Tibial artery (tissue), 4 donors: ENCODE measurements at regions not wholly inside any gene's neighbourhood (a gene's known extent, or its start where the extent isn't known, plus 50 kb on each side); places are given as distances from the start of the nearest gene placed in this dataset.

Experiments used
- DNase-seq, 2 donors: peaks; one replicate each; pipeline ENCODE4 v3.0.0-alpha.2; 2019
- H3K27ac ChIP-seq, 2 donors: fragments of 200-600 bp; sonication (generic) in 1 of 2; 1 replicate in 1 of 2; 2 replicates in 1 of 2; pipeline ENCODE4 v1.5.1; 2018 to 2019; ENCODE audit warnings: mild to moderate bottlenecking in 1 of 2
- H3K27me3 ChIP-seq, 2 donors: fragments of 200-600 bp; sonication (generic) in 1 of 2; one replicate each; pipeline versions ENCODE4 v1.5.1 to v1.6.0; 2016 to 2019
- H3K36me3 ChIP-seq, 3 donors: fragments of 200-600 bp; sonication (generic) in 2 of 3; one replicate each; pipeline ENCODE4 v1.5.1; 2016 to 2019; ENCODE audit warnings: mild to moderate bottlenecking in 2 of 3
- H3K4me1 ChIP-seq, 4 donors: fragments of 200-600 bp; sonication (generic) in 2 of 4; 1 replicate in 3 of 4; 2 replicates in 1 of 4; pipeline ENCODE4 v1.5.1; 2016 to 2019
- H3K4me3 ChIP-seq, 2 donors: fragments of 200-600 bp; sonication (generic) in 1 of 2; 1 replicate in 1 of 2; 2 replicates in 1 of 2; pipeline ENCODE4 v1.5.1; 2018 to 2019; ENCODE audit warnings: mild to moderate bottlenecking in 2 of 2
- H3K9me3 ChIP-seq, 3 donors: fragments of 200-600 bp; sonication (generic) in 1 of 3; one replicate each; pipeline ENCODE4 v1.5.1; 2016 to 2019
- CTCF ChIP-seq, 2 experiments: fragments of 200-600 bp in 1 of 2; fragments of 450-650 bp in 1 of 2; IDR thresholded peaks; one replicate each; pipeline ENCODE4 v1.5.1; 2017 to 2019; ENCODE audit warnings: antibody characterized with exemption in 2 of 2, mild to moderate bottlenecking in 1 of 2, moderate library complexity in 1 of 2
- intact Hi-C: fragments of 100-400 bp; cut with DNase I; formaldehyde crosslinking; loops from one replicate; pipeline ENCODE4 v1.15.0; 2023; ENCODE audit warnings: low total_unique reads

GRCh38 chr3:135440233-135440632, 525.3 kb upstream of the PPP2R3A start:
- H3K27me3 ChIP-seq, result no peaks in the 10 kb centered on the region
- no peaks in the 10 kb centered on the region for H3K36me3 ChIP-seq
- no peak for TF ChIP-seq CTCF (IDR thresholded peaks at IDR 0.05)
- H3K4me1 ChIP-seq, result no peaks in the 10 kb centered on the region
- intact Hi-C loops, result no loop called here
- no peak overlapping the region for H3K4me3 ChIP-seq
- H3K9me3 ChIP-seq, result no peaks in the 10 kb centered on the region
- DNase-seq, result no peak
- no peak overlapping the region for H3K27ac ChIP-seq

GRCh38 chr3:135440746-135441145, 524.8 kb upstream of the PPP2R3A start:
- Histone ChIP-seq H3K4me1 (no peaks in the 10 kb centered on the region), H3K36me3 (no peaks in the 10 kb centered on the region), H3K27me3 (no peaks in the 10 kb centered on the region), H3K9me3 (no peaks in the 10 kb centered on the region), H3K4me3 (no peak overlapping the region), H3K27ac (no peak overlapping the region)
- no peak for DNase-seq
- no peak for TF ChIP-seq CTCF (IDR thresholded peaks at IDR 0.05)
- intact Hi-C loops, result no loop called here

GRCh38 chr3:135444058-135444457, 521.5 kb upstream of the PPP2R3A start:
- no peak overlapping the region for H3K27ac ChIP-seq
- no peak for DNase-seq
- intact Hi-C loops, result no loop called here
- H3K36me3 ChIP-seq, result no peaks in the 10 kb centered on the region
- H3K4me3 ChIP-seq, result no peak overlapping the region
- no peaks in the 10 kb centered on the region for H3K9me3 ChIP-seq
- no peaks in the 10 kb centered on the region for H3K27me3 ChIP-seq
- no peaks in the 10 kb centered on the region for H3K4me1 ChIP-seq
- no peak for TF ChIP-seq CTCF (IDR thresholded peaks at IDR 0.05)

GRCh38 chr3:135447483-135447882, 518.0 kb upstream of the PPP2R3A start:
- DNase-seq, result no peak
- Histone ChIP-seq H3K27ac (no peak overlapping the region), H3K4me3 (no peak overlapping the region), H3K27me3 (no peaks in the 10 kb centered on the region), H3K9me3 (no peaks in the 10 kb centered on the region), H3K4me1 (no peaks in the 10 kb centered on the region), H3K36me3 (no peaks in the 10 kb centered on the region)
- intact Hi-C loops, result no loop called here
- TF ChIP-seq CTCF (IDR thresholded peaks at IDR 0.05), result no peak

- DNase-seq, result no peak
- Histone ChIP-seq H3K27me3 (no peaks in the 10 kb centered on the region), H3K4me3 (no peak overlapping the region), H3K9me3 (no peaks in the 10 kb centered on the region), H3K27ac (no peak overlapping the region), H3K36me3 (no peaks in the 10 kb centered on the region), H3K4me1 (no peaks in the 10 kb centered on the region)
- no peak for TF ChIP-seq CTCF (IDR thresholded peaks at IDR 0.05)
- intact Hi-C loops, result no loop called here
Measured at GRCh38 chr3:135448520-135448919, 517.0 kb upstream of the PPP2R3A start.

GRCh38 chr3:135449046-135449445, 516.5 kb upstream of the PPP2R3A start:
- Histone ChIP-seq H3K27me3 (no peaks in the 10 kb centered on the region), H3K4me1 (no peaks in the 10 kb centered on the region), H3K9me3 (no peaks in the 10 kb centered on the region), H3K4me3 (no peak overlapping the region), H3K36me3 (no peaks in the 10 kb centered on the region), H3K27ac (no peak overlapping the region)
- no peak for DNase-seq
- intact Hi-C loops, result no loop called here
- TF ChIP-seq CTCF (IDR thresholded peaks at IDR 0.05), result no peak
